ENCODE measurements at regions not wholly inside any gene's neighbourhood (a gene's known extent, or its start where the extent isn't known, plus 50 kb on each side); places are given as distances from the start of the nearest gene placed in this dataset.

DNA sequence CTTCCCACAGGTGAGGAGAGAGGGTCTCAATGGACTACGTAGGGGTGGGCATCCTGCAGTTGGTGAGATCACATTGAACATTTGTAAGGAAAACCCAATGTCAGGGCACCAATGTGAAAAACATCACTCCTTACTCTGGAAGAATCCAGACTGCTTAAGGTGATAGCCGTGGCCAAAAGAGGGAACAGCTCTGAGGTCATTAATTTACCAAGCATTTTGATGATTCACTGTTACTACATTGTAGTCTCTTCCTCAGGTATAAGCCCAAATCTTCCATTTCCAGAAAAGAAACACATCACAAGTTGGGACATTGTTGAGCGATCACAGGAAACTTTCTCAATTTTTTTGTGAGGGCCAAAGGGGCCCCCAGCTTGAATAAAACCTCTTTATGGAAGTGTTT is 61.1 kb upstream of the SPTLC3 start:
- no peak overlapping the region for H3K23ac ChIP-seq (ENCODE audit: insufficient read length, low read depth, low read length)
- WGBS (ENCODE audit: extremely low coverage, insufficient read length, low lambda C conversion rate): no CpG with 5 or more reads among the region's 3 CpGs
- no peaks in the 10 kb centered on the region for H3K27me3 ChIP-seq (ENCODE audit: insufficient read depth, low read length)
- no peaks in the 10 kb centered on the region for H3K9me3 ChIP-seq (ENCODE audit: control insufficient read depth, low read depth, low read length)
- H3K4me1 ChIP-seq (ENCODE audit: insufficient read depth, low read length): no peaks in the 10 kb centered on the region
- H2AK5ac ChIP-seq (ENCODE audit: insufficient read length, low read length): no peak overlapping the region
- no peak overlapping the region for H3K4me3 Mint-ChIP-seq
- H2BK20ac ChIP-seq (ENCODE audit: low read depth, low read length, poor library complexity, severe bottlenecking): no peak overlapping the region
- no peak overlapping the region for H2BK12ac ChIP-seq (ENCODE audit: insufficient read length, low read depth, low read length)
- H3K36me3 Mint-ChIP-seq (ENCODE audit: insufficient read depth in 1 of 3, low read depth in 3 of 3): no peaks in the 10 kb centered on the region
- no peak overlapping the region for H3K56ac ChIP-seq (ENCODE audit: insufficient read length, low read depth, low read length)
- no peak overlapping the region for H3T11ph ChIP-seq (ENCODE audit: low read length)
- no peaks in the 10 kb centered on the region for H4K20me1 ChIP-seq (ENCODE audit: control insufficient read depth, insufficient read depth, insufficient read length)
- H3K27ac Mint-ChIP-seq: no peak overlapping the region; a peak in 1 of 7 replicates
- DNase-seq: no peak
- H3K79me2 ChIP-seq (ENCODE audit: insufficient read depth, low read length): no peaks in the 10 kb centered on the region
- TF ChIP-seq, protein P1, sequence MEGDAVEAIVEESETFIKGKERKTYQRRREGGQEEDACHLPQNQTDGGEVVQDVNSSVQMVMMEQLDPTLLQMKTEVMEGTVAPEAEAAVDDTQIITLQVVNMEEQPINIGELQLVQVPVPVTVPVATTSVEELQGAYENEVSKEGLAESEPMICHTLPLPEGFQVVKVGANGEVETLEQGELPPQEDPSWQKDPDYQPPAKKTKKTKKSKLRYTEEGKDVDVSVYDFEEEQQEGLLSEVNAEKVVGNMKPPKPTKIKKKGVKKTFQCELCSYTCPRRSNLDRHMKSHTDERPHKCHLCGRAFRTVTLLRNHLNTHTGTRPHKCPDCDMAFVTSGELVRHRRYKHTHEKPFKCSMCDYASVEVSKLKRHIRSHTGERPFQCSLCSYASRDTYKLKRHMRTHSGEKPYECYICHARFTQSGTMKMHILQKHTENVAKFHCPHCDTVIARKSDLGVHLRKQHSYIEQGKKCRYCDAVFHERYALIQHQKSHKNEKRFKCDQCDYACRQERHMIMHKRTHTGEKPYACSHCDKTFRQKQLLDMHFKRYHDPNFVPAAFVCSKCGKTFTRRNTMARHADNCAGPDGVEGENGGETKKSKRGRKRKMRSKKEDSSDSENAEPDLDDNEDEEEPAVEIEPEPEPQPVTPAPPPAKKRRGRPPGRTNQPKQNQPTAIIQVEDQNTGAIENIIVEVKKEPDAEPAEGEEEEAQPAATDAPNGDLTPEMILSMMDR (conservative IDR thresholded peaks at IDR 0.05): no peak
- no peak overlapping the region for H3K27ac ChIP-seq (ENCODE audit: insufficient read length, low read depth, low read length)
- no peak overlapping the region for H2AFZ ChIP-seq (ENCODE audit: low read length)
- H3K4me2 ChIP-seq (ENCODE audit: insufficient read depth, insufficient read length, low read length): no peak overlapping the region
- no peaks in the 10 kb centered on the region for H3K23me2 ChIP-seq (ENCODE audit: insufficient read length, low read depth, low read length, poor library complexity, severe bottlenecking)
- no peaks in the 10 kb centered on the region for H3K4me1 Mint-ChIP-seq
- H4K8ac ChIP-seq (replicated peaks; ENCODE audit: insufficient read length, low read depth, low read length): no peak overlapping the region
- no peak overlapping the region for H4K91ac ChIP-seq (ENCODE audit: insufficient read length, low read depth, low read length)
- H4K5ac ChIP-seq (ENCODE audit: insufficient read length, low read depth, low read length): no peak overlapping the region
- no peak overlapping the region for H3K18ac ChIP-seq (ENCODE audit: insufficient read length, low read depth, low read length)
- no peak overlapping the region for H3K4ac ChIP-seq (ENCODE audit: low read depth, low read length)
- H3K14ac ChIP-seq (ENCODE audit: insufficient read depth, low read length): no peak overlapping the region
- H3K79me1 ChIP-seq (ENCODE audit: insufficient read depth, low read depth, low read length, poor library complexity, severe bottlenecking): no peaks in the 10 kb centered on the region
- no peak overlapping the region for H2BK120ac ChIP-seq (ENCODE audit: low read depth, low read length, poor library complexity, severe bottlenecking)
- H3K9ac ChIP-seq (ENCODE audit: extremely low read depth, insufficient read length, low read length): no peak overlapping the region
- H3K9me3 Mint-ChIP-seq: no peaks in the 10 kb centered on the region
- H3K27me3 Mint-ChIP-seq (ENCODE audit: low read depth): no peaks in the 10 kb centered on the region
- H2BK15ac ChIP-seq (ENCODE audit: low read depth, low read length): no peak overlapping the region
- H2BK5ac ChIP-seq (ENCODE audit: insufficient read length, low read length): no peak overlapping the region
